Thymus (tissue), 11 donors: ENCODE measurements at regions not wholly inside any gene's neighbourhood (a gene's known extent, or its start where the extent isn't known, plus 50 kb on each side); places are given as distances from the start of the nearest gene placed in this dataset.
"Not testable (repeated sequence)": the region's sequence is repeated elsewhere in the genome, so short reads cannot be mapped to it uniquely, and the experiment has no call there.

Experiments
- DNase-seq, 9 donors: peaks; one replicate each; pipeline ENCODE4 v3.0.0-alpha.2; 2013; ENCODE audit warnings: low spot score in 9 of 9, low read depth in 6 of 9, missing footprints in 1 of 9
- H3K27ac ChIP-seq, 2 donors: one replicate each; pipeline ENCODE4 v1.5.1; 2013; ENCODE audit warnings: control low read depth in 1 of 2, low read depth in 1 of 2, low read length in 1 of 2, mild to moderate bottlenecking in 1 of 2, moderate library complexity in 1 of 2
- H3K27me3 ChIP-seq, 2 donors: one replicate each; pipeline ENCODE4 v1.5.1; 2013; ENCODE audit warnings: low read length in 1 of 2; ENCODE audit not compliant: control insufficient read depth in 2 of 2, insufficient read depth in 1 of 2
- H3K36me3 ChIP-seq, 2 donors: one replicate each; pipeline ENCODE4 v1.5.1; 2013; ENCODE audit warnings: low read length in 1 of 2, mild to moderate bottlenecking in 1 of 2, moderate library complexity in 1 of 2; ENCODE audit not compliant: control insufficient read depth in 2 of 2, insufficient read depth in 2 of 2
- H3K4me1 ChIP-seq, 2 donors: one replicate each; pipeline ENCODE4 v1.5.1; 2013; ENCODE audit warnings: low read length in 2 of 2; ENCODE audit not compliant: control insufficient read depth in 2 of 2, insufficient read depth in 2 of 2
- H3K4me3 ChIP-seq, 2 donors: one replicate each; pipeline ENCODE4 v1.5.1; 2013; ENCODE audit warnings: low read length in 2 of 2, control low read depth in 1 of 2, mild to moderate bottlenecking in 1 of 2
- H3K9me3 ChIP-seq, 2 donors: one replicate each; pipeline ENCODE4 v1.5.1; 2013; ENCODE audit warnings: low read length in 1 of 2, mild to moderate bottlenecking in 1 of 2; ENCODE audit not compliant: control insufficient read depth in 2 of 2, insufficient read depth in 1 of 2
- WGBS: extraction: QIAGEN DNeasy Blood & Tissue Kit; methylation state at CpG from one replicate; pipeline ENCODE4 v1.1.7; 2013; 5-methylcytosine and 5-hydroxymethylcytosine counted together
- donor health status: healthy.

DNA sequence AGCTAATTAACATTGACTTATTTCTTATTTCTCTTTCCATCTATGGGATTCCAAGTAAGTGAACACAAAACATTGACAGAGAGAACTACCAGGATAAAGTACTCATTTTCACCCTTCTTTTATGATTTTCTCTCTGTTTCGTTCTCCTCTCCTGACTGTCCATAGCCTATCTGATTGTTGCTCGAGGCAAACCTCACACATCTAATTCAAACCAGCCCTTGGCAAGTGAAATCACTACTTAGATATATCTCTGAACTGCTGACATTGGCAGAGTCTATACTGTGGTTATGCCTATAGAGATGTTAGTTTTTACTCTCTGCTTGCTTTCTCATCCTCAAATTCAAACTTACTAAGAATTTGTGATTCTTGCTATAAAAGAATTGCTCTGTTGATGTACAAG, 248.8 kb downstream of the ISL1 start:
- 89% methylated on average over 2 of the region's 2 CpGs for WGBS
- H3K36me3 ChIP-seq = no peaks in the 10 kb centered on the region

DNA sequence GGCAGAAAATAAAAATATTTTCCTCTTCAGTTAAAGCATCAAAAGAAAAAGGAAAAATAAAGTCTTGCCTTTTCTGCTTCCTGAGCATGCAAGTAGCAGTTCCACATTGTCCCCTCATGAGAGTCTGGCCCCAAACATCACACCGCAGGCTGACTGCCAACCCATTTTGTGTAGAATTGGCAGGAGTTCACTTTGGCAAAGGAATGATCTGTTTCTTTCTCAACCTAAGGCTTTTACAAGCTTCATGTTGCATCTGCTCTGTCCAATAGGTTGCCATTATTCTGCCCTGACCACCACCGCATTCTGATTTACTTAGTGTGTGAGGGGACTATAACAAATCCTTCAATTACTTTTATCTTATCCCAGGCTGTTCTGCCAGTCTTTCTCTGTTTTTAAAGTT, 249.5 kb downstream of the ISL1 start:
- DNase-seq = no peak
- no peaks in the 10 kb centered on the region for H3K36me3 ChIP-seq
- no peak overlapping the region for H3K27ac ChIP-seq
- no peaks in the 10 kb centered on the region for H3K9me3 ChIP-seq
- no peaks in the 10 kb centered on the region for H3K27me3 ChIP-seq
- H3K4me1 ChIP-seq = no peaks in the 10 kb centered on the region
- WGBS = 94% methylated on average over 2 of the region's 2 CpGs
- H3K4me3 ChIP-seq = no peak overlapping the region

More for the DNA sequence above, 248.8 kb downstream of the ISL1 start:
- H3K4me3 ChIP-seq = no peak overlapping the region
- H3K27me3 ChIP-seq = no peaks in the 10 kb centered on the region
- H3K4me1 ChIP-seq = no peaks in the 10 kb centered on the region
- DNase-seq = no peak
- no peak overlapping the region for H3K27ac ChIP-seq
- no peaks in the 10 kb centered on the region for H3K9me3 ChIP-seq

- not testable (repeated sequence) for H3K36me3 ChIP-seq, DNase-seq, H3K27ac ChIP-seq, H3K9me3 ChIP-seq, H3K4me3 ChIP-seq, H3K27me3 ChIP-seq, H3K4me1 ChIP-seq
- WGBS = 95% methylated on average over 6 of the region's 6 CpGs
Observed at GRCh38 chr5:51636973-51637372, 253.7 kb downstream of the ISL1 start.

DNA sequence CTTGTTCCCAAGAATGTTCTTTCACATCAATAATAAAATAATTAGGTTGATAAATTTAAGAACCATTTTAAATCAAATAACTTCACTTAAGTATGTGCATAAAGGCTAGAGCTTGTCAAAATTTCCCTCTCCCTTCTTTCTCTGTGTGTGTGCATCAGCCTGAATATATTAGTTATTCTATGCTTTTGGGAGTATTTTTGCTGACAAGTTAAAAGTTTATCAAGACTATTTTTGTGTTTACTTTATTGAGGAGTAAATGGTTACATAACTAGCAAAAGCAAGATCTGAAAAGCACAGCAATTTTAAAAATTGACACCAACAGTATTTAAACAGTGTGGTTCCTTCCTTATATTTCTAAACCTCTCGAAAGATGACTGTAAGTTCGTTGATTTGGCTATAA, 261.7 kb downstream of the ISL1 start:
- Histone ChIP-seq H3K27ac (no peak overlapping the region), H3K27me3 (no peaks in the 10 kb centered on the region), H3K36me3 (no peaks in the 10 kb centered on the region), H3K4me1 (no peaks in the 10 kb centered on the region), H3K4me3 (no peak overlapping the region), H3K9me3 (no peaks in the 10 kb centered on the region)
- no peak for DNase-seq
- 87% methylated on average over 2 of the region's 2 CpGs for WGBS

- no peak for DNase-seq
- no peak overlapping the region for H3K4me3 ChIP-seq
- H3K36me3 ChIP-seq = no peaks in the 10 kb centered on the region
- H3K27ac ChIP-seq = no peak overlapping the region
- no peaks in the 10 kb centered on the region for H3K9me3 ChIP-seq
- no peaks in the 10 kb centered on the region for H3K4me1 ChIP-seq
- no peaks in the 10 kb centered on the region for H3K27me3 ChIP-seq
Observed at GRCh38 chr5:51646482-51646881, 263.2 kb downstream of the ISL1 start.

GRCh38 chr5:51650824-51651223, 267.6 kb downstream of the ISL1 start:
- Histone ChIP-seq H3K27me3 (no peaks in the 10 kb centered on the region), H3K36me3 (no peaks in the 10 kb centered on the region), H3K4me3 (no peak overlapping the region), H3K27ac (peak overlapping the region in 1 of 2 donors; percentile 70), H3K4me1 (no peaks in the 10 kb centered on the region), H3K9me3 (no peaks in the 10 kb centered on the region)
- DNase-seq = no peak
- WGBS = 38% methylated on average over 1 of the region's 1 CpG

DNA sequence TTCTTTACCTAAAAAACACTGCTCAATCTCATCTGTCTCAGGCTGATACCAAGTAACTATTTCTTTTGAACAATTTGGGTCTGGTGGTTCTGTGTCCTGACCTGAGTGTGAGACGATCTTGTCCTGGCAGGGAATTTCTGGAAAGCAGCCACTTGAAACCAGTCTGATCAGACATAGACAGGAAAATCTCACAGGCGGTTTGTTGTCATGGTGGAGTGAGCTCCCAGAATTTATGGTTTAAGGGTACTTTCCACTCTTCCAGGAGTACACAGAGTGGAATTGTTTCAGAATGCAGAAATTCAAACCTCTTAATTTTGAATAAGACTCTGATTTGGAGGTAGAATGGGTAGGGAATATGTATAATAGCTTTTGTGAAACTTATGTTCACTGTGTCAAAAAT, 268.2 kb downstream of the ISL1 start:
- no peaks in the 10 kb centered on the region for H3K27me3 ChIP-seq
- DNase-seq = peak in 4 of 9 donors; percentile 3 to 31 (median 4)
- WGBS = 62% methylated on average over 2 of the region's 2 CpGs

DNA sequence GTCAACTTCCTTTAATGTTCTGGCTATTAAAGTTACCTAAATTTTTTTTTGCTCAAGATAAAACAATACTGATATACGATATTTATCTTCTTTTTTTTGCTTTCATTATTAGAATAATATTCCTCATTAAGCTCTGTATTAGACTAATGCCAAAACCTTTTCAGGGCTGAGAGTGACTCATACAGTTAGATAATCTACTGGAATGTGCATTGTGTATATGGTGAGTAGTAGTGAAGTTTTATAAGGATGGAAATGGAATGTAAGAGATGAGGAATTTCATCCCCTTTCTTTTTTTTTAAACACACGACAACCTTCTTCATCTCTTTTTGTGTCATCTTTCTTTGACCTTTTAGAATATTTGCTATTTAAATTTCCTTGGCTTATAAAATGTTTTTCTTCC, 268.6 kb downstream of the ISL1 start:
- no peaks in the 10 kb centered on the region for H3K4me1 ChIP-seq
- H3K4me3 ChIP-seq = no peak overlapping the region
- DNase-seq = no peak
- no peaks in the 10 kb centered on the region for H3K27me3 ChIP-seq
- WGBS = 94% methylated on average over 2 of the region's 2 CpGs
- H3K9me3 ChIP-seq = no peaks in the 10 kb centered on the region
- no peaks in the 10 kb centered on the region for H3K36me3 ChIP-seq
- H3K27ac ChIP-seq = peak overlapping the region in 1 of 2 donors; percentile 39

More for the DNA sequence above, 268.2 kb downstream of the ISL1 start:
- Histone ChIP-seq H3K36me3 (no peaks in the 10 kb centered on the region), H3K4me3 (no peak overlapping the region), H3K4me1 (no peaks in the 10 kb centered on the region), H3K27ac (peak overlapping the region in 1 of 2 donors; percentile 70), H3K9me3 (no peaks in the 10 kb centered on the region)

GRCh38 chr5:51652980-51653379, 269.7 kb downstream of the ISL1 start:
- WGBS = 100% methylated on average over 2 of the region's 2 CpGs
- Histone ChIP-seq H3K4me1 (no peaks in the 10 kb centered on the region), H3K36me3 (no peaks in the 10 kb centered on the region), H3K27ac (no peak overlapping the region), H3K4me3 (no peak overlapping the region), H3K9me3 (no peaks in the 10 kb centered on the region), H3K27me3 (no peaks in the 10 kb centered on the region)
- no peak for DNase-seq
